SK-N-SH treated with all-trans-retinoic acid at 6 μM for 48 hours (cell line): ENCODE measurements at regions not wholly inside any gene's neighbourhood (a gene's known extent, or its start where the extent isn't known, plus 50 kb on each side); places are given as distances from the start of the nearest gene placed in this dataset.

Source experiments
- ATAC-seq: fragments of 200-7000 bp; cut with Tn5 transposase; 3 replicates; pipeline ENCODE4 v1.9.1; 2020; ENCODE audit warnings: mild to moderate bottlenecking, moderate library complexity
- BACH2 ChIP-seq: fragments of 250-450 bp; sonication (Bioruptor Pico); IDR thresholded peaks from 2 replicates; pipeline ENCODE4 v1.9.0; 2021; ENCODE audit warnings: mild to moderate bottlenecking, borderline replicate concordance
- CSDC2 ChIP-seq: fragments of 250-450 bp; sonication (Bioruptor Pico); IDR thresholded peaks from 2 replicates; pipeline ENCODE4 v1.5.0; 2020; ENCODE audit warnings: mild to moderate bottlenecking, moderate library complexity
- ESRRG ChIP-seq: fragments of 250-450 bp; sonication (Bioruptor Pico); IDR thresholded peaks from 2 replicates; pipeline ENCODE4 v1.6.1; 2021; ENCODE audit warnings: mild to moderate bottlenecking
- GLIS3 ChIP-seq: fragments of 250-450 bp; sonication (Bioruptor Pico); IDR thresholded peaks from 2 replicates; pipeline ENCODE4 v1.5.0; 2020; ENCODE audit warnings: mild to moderate bottlenecking, moderate library complexity
- ISL1 ChIP-seq: fragments of 250-450 bp; sonication (Bioruptor Pico); IDR thresholded peaks from 2 replicates; pipeline ENCODE4 v2.1.2; 2022; ENCODE audit warnings: mild to moderate bottlenecking, moderate library complexity
- OSR1 ChIP-seq: fragments of 250-450 bp; sonication (Bioruptor Pico); IDR thresholded peaks from 2 replicates; pipeline ENCODE4 v1.8.0; 2022; ENCODE audit warnings: moderate library complexity, mild to moderate bottlenecking, inconsistent platforms
- PPARA ChIP-seq: fragments of 250-450 bp; sonication (Bioruptor Pico); IDR thresholded peaks from 2 replicates; pipeline ENCODE4 v1.5.0; 2020; ENCODE audit warnings: mild to moderate bottlenecking, borderline replicate concordance
- RARB ChIP-seq: fragments of 250-450 bp; sonication (Bioruptor Pico); IDR thresholded peaks from 2 replicates; pipeline ENCODE4 v1.8.0; 2021; ENCODE audit warnings: mild to moderate bottlenecking, moderate library complexity
- SNAI2 ChIP-seq: fragments of 250-450 bp; sonication (Bioruptor Pico); IDR thresholded peaks from 2 replicates; pipeline ENCODE4 v1.5.0; 2020; ENCODE audit warnings: mild to moderate bottlenecking, moderate library complexity
- TCF4 ChIP-seq: fragments of 250-450 bp; sonication (Bioruptor Pico); IDR thresholded peaks from 2 replicates; pipeline ENCODE4 v1.8.0; 2021; ENCODE audit warnings: mild to moderate bottlenecking, moderate library complexity, borderline replicate concordance
- TOX ChIP-seq: fragments of 250-450 bp; sonication (Bioruptor Pico); IDR thresholded peaks from 2 replicates; pipeline ENCODE4 v1.8.0; 2021; ENCODE audit warnings: mild to moderate bottlenecking, moderate library complexity, borderline replicate concordance
- ZC3H10 ChIP-seq: fragments of 250-450 bp; sonication (Bioruptor Pico); IDR thresholded peaks from 2 replicates; pipeline ENCODE4 v1.5.1; 2021; ENCODE audit warnings: mild to moderate bottlenecking, moderate library complexity
- ZFP3 ChIP-seq: fragments of 250-450 bp; sonication (Bioruptor Pico); IDR thresholded peaks from 2 replicates; pipeline ENCODE4 v1.5.0; 2020; ENCODE audit warnings: mild to moderate bottlenecking, moderate library complexity
- ZFP30 ChIP-seq: fragments of 450-650 bp; formaldehyde crosslinking; IDR thresholded peaks from 2 replicates; pipeline ENCODE4 v1.5.0; 2022; ENCODE audit warnings: mild to moderate bottlenecking, moderate library complexity
- ZNF565 ChIP-seq: fragments of 450-650 bp; formaldehyde crosslinking; conservative IDR thresholded peaks from 2 replicates; pipeline ENCODE4 v1.5.0; 2020; ENCODE audit warnings: low read depth, mild to moderate bottlenecking, moderate library complexity
- ZNF70 ChIP-seq: fragments of 450-650 bp; formaldehyde crosslinking; IDR thresholded peaks from 2 replicates; pipeline ENCODE4 v1.5.0; 2020; ENCODE audit warnings: mild to moderate bottlenecking, moderate library complexity
- ZNF8 ChIP-seq: fragments of 450-650 bp; formaldehyde crosslinking; IDR thresholded peaks from 2 replicates; pipeline ENCODE4 v1.5.0; 2020; ENCODE audit warnings: mild to moderate bottlenecking, moderate library complexity
- TF ChIP-seq, protein P1 (sequence below): fragments of 250-450 bp; sonication (Bioruptor Pico); IDR thresholded peaks from 2 replicates; pipeline ENCODE4 v1.5.1; 2020; ENCODE audit warnings: low read depth, mild to moderate bottlenecking, moderate library complexity
- TF ChIP-seq, protein P2 (sequence below): fragments of 250-450 bp; sonication (Bioruptor Pico); IDR thresholded peaks from 2 replicates; pipeline ENCODE4 v1.8.0; 2021; ENCODE audit warnings: low read depth, mild to moderate bottlenecking, moderate library complexity, borderline replicate concordance
- TF ChIP-seq, protein P3 (sequence below): fragments of 250-450 bp; sonication (Bioruptor Pico); IDR thresholded peaks from 2 replicates; pipeline ENCODE4 v1.5.1; 2021; ENCODE audit warnings: mild to moderate bottlenecking, moderate library complexity
- TF ChIP-seq, protein P4 (sequence below): fragments of 250-450 bp; sonication (Bioruptor Pico); IDR thresholded peaks from 2 replicates; pipeline ENCODE4 v1.5.0; 2020; ENCODE audit warnings: mild to moderate bottlenecking, moderate library complexity
- TF ChIP-seq, protein P5 (sequence below): fragments of 250-450 bp; sonication (Bioruptor Pico); IDR thresholded peaks from 2 replicates; pipeline ENCODE4 v1.8.0; 2020; ENCODE audit warnings: mild to moderate bottlenecking, moderate library complexity, borderline replicate concordance

DNA sequence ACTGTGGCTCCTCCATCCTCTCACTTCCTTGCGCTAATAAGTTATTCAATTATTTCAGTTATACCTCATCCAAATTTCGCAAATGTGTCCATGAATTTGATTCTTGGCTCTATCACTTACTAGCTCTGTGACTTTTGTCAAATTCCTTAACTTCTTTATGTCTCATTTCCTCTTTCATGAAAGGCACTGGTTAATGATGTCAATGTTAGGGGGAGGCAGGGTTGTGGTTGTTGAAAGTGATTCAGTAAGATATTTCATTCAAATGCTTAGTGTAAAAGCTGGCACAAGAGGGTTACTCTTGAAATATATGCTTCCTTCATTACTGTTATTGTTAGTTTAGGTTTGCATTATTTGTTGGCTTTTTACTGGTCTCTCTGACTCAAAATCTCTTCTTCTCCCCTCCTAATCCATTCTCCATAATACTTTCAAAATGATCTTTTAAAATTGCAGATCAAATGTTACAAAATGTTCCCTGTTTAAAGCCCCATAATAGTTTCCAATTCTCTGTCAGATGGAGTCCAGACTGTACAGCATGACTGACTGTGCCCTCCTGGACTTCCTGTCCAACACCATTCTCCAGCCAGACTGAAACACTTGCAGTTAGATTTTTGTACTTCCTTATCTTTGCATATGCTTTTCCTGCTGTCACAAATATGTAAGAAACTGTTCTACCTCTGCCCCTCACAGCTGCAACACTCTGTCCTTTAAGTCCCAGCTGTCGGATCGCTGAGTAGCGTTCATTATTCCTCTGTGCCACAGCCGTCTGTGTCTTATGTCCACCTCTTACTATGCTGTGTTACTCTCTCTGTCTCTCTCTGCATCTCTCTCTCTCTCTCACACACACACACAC, 510.6 kb upstream of the RAG2 start (continued):
- TF ChIP-seq PPARA (CRISPR knock-in tag) = no peak
- TF ChIP-seq, protein P1, sequence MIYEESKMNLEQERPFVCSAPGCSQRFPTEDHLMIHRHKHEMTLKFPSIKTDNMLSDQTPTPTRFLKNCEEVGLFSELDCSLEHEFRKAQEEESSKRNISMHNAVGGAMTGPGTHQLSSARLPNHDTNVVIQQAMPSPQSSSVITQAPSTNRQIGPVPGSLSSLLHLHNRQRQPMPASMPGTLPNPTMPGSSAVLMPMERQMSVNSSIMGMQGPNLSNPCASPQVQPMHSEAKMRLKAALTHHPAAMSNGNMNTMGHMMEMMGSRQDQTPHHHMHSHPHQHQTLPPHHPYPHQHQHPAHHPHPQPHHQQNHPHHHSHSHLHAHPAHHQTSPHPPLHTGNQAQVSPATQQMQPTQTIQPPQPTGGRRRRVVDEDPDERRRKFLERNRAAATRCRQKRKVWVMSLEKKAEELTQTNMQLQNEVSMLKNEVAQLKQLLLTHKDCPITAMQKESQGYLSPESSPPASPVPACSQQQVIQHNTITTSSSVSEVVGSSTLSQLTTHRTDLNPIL = no peak
- TF ChIP-seq, protein P2, sequence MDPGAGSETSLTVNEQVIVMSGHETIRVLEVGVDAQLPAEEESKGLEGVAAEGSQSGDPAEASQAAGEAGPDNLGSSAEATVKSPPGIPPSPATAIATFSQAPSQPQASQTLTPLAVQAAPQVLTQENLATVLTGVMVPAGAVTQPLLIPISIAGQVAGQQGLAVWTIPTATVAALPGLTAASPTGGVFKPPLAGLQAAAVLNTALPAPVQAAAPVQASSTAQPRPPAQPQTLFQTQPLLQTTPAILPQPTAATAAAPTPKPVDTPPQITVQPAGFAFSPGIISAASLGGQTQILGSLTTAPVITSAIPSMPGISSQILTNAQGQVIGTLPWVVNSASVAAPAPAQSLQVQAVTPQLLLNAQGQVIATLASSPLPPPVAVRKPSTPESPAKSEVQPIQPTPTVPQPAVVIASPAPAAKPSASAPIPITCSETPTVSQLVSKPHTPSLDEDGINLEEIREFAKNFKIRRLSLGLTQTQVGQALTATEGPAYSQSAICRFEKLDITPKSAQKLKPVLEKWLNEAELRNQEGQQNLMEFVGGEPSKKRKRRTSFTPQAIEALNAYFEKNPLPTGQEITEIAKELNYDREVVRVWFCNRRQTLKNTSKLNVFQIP (CRISPR knock-in tag) = no peak
- no peak for TF ChIP-seq RARB (CRISPR knock-in tag)
- TF ChIP-seq OSR1 = no peak

DNA sequence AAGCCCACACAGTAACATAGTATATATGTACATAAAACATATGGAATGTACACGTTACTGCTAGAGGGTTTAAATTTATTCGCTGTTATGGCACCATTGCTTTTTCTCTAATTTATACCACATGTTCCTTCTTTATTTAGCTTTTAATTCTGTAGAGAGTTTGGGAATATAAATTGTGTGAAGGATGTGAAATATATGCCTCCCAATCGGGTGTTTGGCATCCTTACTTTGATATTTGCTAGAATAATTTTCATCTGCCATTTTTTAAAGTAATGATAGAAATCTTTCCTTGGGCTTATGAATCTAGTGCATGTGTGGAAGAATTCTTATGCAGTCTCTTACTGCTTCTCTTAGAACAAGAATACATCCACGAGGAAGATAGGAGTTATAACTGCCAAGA, 509.8 kb upstream of the RAG2 start:
- ATAC-seq = no peak
- no peak for TF ChIP-seq ZNF565
- no peak for TF ChIP-seq OSR1
- TF ChIP-seq, protein P1 = no peak
- no peak for TF ChIP-seq ZNF70 (CRISPR knock-in tag)
- TF ChIP-seq CSDC2 (CRISPR knock-in tag) = no peak
- TF ChIP-seq, protein P3, sequence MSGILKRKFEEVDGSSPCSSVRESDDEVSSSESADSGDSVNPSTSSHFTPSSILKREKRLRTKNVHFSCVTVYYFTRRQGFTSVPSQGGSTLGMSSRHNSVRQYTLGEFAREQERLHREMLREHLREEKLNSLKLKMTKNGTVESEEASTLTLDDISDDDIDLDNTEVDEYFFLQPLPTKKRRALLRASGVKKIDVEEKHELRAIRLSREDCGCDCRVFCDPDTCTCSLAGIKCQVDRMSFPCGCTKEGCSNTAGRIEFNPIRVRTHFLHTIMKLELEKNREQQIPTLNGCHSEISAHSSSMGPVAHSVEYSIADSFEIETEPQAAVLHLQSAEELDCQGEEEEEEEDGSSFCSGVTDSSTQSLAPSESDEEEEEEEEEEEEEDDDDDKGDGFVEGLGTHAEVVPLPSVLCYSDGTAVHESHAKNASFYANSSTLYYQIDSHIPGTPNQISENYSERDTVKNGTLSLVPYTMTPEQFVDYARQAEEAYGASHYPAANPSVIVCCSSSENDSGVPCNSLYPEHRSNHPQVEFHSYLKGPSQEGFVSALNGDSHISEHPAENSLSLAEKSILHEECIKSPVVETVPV (CRISPR knock-in tag) = no peak
- TF ChIP-seq ZC3H10 (CRISPR knock-in tag) = no peak
- TF ChIP-seq SNAI2 = no peak
- no peak for TF ChIP-seq BACH2 (CRISPR knock-in tag)
- TF ChIP-seq ZFP30 = no peak
- no peak for TF ChIP-seq PPARA (CRISPR knock-in tag)
- TF ChIP-seq RARB (CRISPR knock-in tag) = no peak
- TF ChIP-seq GLIS3 (CRISPR knock-in tag) = no peak

DNA sequence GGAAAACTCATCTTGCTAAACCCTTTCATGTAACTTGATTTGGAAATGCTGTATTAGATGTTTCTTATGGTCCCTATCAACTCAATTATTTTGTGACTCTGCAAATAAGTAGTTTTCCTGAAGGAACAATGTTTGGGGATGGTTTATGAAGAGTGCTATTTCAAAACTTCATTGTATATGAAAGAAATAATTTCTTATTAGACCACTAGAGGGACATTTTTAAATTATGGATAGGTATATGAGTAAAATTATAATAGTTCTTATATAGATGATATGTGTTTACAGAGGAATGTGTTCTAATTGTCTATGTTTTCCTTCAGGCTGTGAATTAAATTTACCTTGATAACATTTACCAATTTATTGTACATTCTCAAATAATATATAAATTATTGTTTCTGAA, 509.4 kb upstream of the RAG2 start:
- ATAC-seq = no peak
- TF ChIP-seq TCF4 (CRISPR knock-in tag) = no peak
- TF ChIP-seq ZC3H10 (CRISPR knock-in tag) = no peak
- no peak for TF ChIP-seq ESRRG (CRISPR knock-in tag)
- TF ChIP-seq, protein P2 (CRISPR knock-in tag) = no peak
- no peak for TF ChIP-seq RARB (CRISPR knock-in tag)
- TF ChIP-seq ZNF70 (CRISPR knock-in tag) = no peak
- no peak for TF ChIP-seq PPARA (CRISPR knock-in tag)
- TF ChIP-seq SNAI2 = no peak
- no peak for TF ChIP-seq GLIS3 (CRISPR knock-in tag)
- TF ChIP-seq TOX = no peak
- no peak for TF ChIP-seq ISL1 (CRISPR knock-in tag)
- TF ChIP-seq, protein P4, sequence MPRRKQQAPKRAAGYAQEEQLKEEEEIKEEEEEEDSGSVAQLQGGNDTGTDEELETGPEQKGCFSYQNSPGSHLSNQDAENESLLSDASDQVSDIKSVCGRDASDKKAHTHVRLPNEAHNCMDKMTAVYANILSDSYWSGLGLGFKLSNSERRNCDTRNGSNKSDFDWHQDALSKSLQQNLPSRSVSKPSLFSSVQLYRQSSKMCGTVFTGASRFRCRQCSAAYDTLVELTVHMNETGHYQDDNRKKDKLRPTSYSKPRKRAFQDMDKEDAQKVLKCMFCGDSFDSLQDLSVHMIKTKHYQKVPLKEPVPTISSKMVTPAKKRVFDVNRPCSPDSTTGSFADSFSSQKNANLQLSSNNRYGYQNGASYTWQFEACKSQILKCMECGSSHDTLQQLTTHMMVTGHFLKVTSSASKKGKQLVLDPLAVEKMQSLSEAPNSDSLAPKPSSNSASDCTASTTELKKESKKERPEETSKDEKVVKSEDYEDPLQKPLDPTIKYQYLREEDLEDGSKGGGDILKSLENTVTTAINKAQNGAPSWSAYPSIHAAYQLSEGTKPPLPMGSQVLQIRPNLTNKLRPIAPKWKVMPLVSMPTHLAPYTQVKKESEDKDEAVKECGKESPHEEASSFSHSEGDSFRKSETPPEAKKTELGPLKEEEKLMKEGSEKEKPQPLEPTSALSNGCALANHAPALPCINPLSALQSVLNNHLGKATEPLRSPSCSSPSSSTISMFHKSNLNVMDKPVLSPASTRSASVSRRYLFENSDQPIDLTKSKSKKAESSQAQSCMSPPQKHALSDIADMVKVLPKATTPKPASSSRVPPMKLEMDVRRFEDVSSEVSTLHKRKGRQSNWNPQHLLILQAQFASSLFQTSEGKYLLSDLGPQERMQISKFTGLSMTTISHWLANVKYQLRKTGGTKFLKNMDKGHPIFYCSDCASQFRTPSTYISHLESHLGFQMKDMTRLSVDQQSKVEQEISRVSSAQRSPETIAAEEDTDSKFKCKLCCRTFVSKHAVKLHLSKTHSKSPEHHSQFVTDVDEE = no peak
- no peak for TF ChIP-seq BACH2 (CRISPR knock-in tag)
- TF ChIP-seq, protein P5, sequence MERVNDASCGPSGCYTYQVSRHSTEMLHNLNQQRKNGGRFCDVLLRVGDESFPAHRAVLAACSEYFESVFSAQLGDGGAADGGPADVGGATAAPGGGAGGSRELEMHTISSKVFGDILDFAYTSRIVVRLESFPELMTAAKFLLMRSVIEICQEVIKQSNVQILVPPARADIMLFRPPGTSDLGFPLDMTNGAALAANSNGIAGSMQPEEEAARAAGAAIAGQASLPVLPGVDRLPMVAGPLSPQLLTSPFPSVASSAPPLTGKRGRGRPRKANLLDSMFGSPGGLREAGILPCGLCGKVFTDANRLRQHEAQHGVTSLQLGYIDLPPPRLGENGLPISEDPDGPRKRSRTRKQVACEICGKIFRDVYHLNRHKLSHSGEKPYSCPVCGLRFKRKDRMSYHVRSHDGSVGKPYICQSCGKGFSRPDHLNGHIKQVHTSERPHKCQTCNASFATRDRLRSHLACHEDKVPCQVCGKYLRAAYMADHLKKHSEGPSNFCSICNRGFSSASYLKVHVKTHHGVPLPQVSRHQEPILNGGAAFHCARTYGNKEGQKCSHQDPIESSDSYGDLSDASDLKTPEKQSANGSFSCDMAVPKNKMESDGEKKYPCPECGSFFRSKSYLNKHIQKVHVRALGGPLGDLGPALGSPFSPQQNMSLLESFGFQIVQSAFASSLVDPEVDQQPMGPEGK (CRISPR knock-in tag) = no peak
- TF ChIP-seq ZFP3 (CRISPR knock-in tag) = no peak
- TF ChIP-seq, protein P1 = no peak
- TF ChIP-seq ZNF8 (CRISPR knock-in tag) = no peak
